ENCODE measurements at regions not wholly inside any gene's neighbourhood (a gene's known extent, or its start where the extent isn't known, plus 50 kb on each side); places are given as distances from the start of the nearest gene placed in this dataset.

DNA sequence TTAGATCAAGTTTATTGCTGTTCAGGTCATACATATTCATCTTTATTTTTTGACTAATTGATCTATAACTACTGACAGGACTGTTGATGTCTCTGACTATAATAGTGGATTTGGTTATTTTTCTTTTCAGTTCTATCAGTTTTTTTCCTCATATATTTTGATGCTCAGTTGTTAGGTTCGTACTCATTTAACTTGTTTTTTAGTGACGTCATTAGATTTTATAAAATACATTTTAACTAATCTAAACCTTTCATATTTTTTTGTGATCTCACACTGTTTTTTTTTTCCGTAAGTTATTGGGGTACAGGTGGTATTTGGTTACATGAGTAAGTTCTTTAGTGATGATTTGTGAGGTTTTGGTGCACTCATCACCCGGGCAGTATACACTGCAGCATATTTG is 841.2 kb upstream of the FBXO33 start:
- TF ChIP-seq, protein P1, sequence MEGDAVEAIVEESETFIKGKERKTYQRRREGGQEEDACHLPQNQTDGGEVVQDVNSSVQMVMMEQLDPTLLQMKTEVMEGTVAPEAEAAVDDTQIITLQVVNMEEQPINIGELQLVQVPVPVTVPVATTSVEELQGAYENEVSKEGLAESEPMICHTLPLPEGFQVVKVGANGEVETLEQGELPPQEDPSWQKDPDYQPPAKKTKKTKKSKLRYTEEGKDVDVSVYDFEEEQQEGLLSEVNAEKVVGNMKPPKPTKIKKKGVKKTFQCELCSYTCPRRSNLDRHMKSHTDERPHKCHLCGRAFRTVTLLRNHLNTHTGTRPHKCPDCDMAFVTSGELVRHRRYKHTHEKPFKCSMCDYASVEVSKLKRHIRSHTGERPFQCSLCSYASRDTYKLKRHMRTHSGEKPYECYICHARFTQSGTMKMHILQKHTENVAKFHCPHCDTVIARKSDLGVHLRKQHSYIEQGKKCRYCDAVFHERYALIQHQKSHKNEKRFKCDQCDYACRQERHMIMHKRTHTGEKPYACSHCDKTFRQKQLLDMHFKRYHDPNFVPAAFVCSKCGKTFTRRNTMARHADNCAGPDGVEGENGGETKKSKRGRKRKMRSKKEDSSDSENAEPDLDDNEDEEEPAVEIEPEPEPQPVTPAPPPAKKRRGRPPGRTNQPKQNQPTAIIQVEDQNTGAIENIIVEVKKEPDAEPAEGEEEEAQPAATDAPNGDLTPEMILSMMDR (IDR thresholded peaks at IDR 0.05 in 8 of 11, conservative IDR thresholded peaks at IDR 0.05 in 3 of 11): no peak
- TF ChIP-seq POLR2AphosphoS5 (IDR thresholded peaks at IDR 0.05) (no peak), POLR2A (IDR thresholded peaks at IDR 0.05) (no peak)
